GM10266 (cell line): ENCODE measurements at regions not wholly inside any gene's neighbourhood (a gene's known extent, or its start where the extent isn't known, plus 50 kb on each side); places are given as distances from the start of the nearest gene placed in this dataset.

Experiments used
- DNase-seq: peaks from one replicate; pipeline ENCODE4 v3.0.0; 2012; ENCODE audit errors: extremely low spot score
- CTCF ChIP-seq: IDR thresholded peaks from 2 replicates; pipeline ENCODE4 v1.5.1; 2012; ENCODE audit warnings: mild to moderate bottlenecking, low read depth; ENCODE audit not compliant: control insufficient read depth, insufficient read depth; ENCODE audit errors: missing control alignments

DNA sequence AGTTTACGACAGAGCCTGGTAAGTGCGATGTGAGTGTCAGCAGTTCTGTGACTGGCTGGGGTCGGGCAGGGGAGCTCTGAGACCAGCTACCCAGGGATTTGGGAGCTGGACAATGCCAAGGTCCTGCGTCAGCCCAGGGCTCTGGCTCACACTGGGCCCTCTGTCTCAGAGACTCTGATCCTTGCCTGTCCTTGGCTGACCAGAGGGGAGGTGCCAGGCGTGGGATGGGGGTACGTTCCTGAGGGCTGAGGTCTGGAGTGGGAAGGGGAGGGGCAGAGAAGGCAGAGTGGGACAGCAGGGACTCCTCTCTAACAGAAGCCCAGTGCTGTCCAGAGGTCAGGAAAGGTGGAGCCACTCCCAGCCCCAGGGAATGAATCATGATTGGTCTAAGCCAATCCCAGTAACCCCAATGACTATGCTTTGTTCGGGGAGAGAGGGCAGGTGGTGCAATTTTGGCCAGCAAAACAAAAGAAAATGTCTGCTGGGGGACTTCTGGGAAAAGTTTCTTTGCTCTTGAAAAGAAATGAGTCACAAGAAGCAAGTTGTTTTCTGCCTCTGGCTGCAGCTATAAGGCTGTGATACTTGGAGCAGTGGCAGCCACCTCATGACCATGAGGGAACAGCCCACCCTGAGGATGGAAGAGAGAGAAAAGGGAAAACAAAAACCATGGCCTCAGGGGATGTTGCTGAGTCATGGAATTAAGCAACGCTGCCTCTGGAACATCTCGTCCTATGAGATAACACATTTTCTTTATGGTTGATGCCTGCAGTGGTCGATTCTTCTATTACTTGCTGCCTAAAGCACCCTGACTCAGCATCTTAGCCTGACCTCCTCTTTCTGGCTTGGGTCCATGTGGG lies 108.3 kb downstream of the CHST1 start:
- no peak for TF ChIP-seq CTCF
- DNase-seq, result no peak

- DNase-seq, result no peak
- TF ChIP-seq CTCF, result no peak
Observed at GRCh38 chr11:45554230-45554967, 111.0 kb downstream of the CHST1 start.

GRCh38 chr11:45553383-45553936 lies 112.0 kb downstream of the CHST1 start:
- TF ChIP-seq CTCF, result no peak
- DNase-seq, result no peak

GRCh38 chr11:45551191-45551713 lies 114.2 kb downstream of the CHST1 start:
- TF ChIP-seq CTCF, result no peak

GRCh38 chr11:45549257-45549656 lies 116.2 kb downstream of the CHST1 start:
- no peak for TF ChIP-seq CTCF

More at GRCh38 chr11:45551191-45551713, 114.2 kb downstream of the CHST1 start:
- DNase-seq, result no peak

DNA sequence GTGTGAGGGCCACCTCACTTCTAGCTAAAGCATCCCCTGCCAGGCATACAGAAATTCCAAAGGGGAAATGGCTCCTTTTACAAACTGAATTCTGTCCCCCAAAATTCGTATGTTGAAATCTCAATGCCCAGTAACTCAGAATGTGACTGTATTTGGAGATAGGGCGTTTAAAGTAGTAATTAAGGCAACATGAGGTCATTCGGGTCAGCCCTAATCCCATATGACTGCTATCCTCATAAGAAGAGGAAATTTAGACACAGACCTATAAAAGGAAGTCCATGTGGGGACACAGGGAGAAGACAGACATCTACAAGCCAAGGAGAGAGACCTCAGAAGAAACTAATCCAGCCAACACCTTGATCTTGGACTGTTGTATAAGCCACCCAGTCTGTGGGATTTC lies 119.1 kb downstream of the CHST1 start:
- DNase-seq, result no peak
- no peak for TF ChIP-seq CTCF

More at GRCh38 chr11:45549257-45549656, 116.2 kb downstream of the CHST1 start:
- DNase-seq, result no peak
